GF-D8 (cell line): ENCODE measurements at regions not wholly inside any gene's neighbourhood (a gene's known extent, or its start where the extent isn't known, plus 50 kb on each side); places are given as distances from the start of the nearest gene placed in this dataset.
"Not testable (repeated sequence)": the region's sequence is repeated elsewhere in the genome, so short reads cannot be mapped to it uniquely, and the experiment has no call there.

ENCODE experiments used
- DNase-seq: peaks from one replicate; lab custom pipeline; 2025; lab: John Stamatoyannopoulos, UW

DNA sequence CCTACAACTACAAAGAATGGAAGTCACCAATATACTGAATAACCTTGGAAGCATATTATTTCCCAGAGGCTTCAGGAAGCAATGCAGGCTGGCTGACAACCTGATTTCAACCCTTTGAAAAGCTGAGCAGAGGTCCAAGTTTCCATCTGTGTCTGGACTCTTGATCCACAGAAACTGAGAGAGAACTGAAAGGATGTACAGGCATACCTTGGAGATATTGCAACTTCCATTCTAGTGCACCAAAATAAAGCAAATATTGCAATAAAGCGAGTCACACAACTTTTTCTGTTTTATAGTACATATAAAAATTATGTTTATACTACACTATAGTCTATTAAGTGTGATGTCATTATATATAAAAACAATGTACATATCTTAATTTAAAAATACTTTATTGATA is 85.3 kb downstream of the TYW3 start:
- DNase-seq: no peak

GRCh38 chr1:74818661-74819456 is 85.9 kb downstream of the TYW3 start:
- DNase-seq: no peak

DNA sequence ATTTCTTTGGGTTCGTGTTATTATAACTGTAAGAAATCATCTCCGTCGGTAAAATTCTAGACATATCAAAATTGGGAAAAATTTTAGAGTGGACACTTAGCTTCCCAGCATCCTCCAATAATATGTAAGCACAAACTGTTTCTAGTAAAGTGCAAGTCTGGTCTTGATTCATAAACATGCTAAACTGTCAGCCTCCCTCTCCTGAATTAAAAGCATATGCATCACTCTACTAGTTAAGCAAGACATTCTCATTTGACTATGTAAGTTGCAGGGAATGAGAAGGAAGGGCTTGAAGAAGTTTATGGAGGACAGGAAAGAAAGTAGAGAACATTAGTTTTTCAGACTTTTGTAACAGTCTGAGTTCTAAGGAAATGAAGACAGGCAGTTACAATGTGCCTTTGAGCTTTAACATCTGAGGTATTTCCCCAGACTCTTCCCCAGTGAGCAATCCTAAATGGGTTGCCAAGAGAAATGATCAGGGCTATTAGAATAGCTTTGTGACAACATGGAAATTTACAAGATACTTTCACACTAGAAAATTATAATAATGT is 90.0 kb downstream of the TYW3 start:
- no peak for DNase-seq

- no peak for DNase-seq
Observed at GRCh38 chr1:74824497-74825107, 91.7 kb downstream of the TYW3 start.

DNA sequence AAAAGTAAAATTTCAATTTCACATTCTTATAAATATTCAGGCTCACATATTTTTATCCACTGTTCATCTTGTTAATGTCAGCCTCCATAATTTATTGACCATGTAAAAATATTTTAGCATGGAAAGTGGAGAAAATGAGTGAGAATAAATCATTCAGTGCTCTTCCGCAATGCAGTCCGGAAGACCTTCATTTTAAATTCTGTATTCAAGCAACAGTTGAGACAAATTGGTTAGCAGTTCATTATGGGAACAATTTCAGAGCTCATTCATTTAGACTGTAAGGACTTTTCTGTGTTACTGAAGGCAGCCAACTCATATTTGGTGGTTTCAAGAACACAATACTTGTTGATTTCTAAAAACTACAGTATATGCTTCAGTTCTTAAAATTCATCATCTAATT is 97.8 kb downstream of the TYW3 start:
- no peak for DNase-seq

- DNase-seq: no peak
Observed at GRCh38 chr1:74834261-74834660, 101.3 kb downstream of the TYW3 start.

GRCh38 chr1:74835051-74835450 is 102.1 kb downstream of the TYW3 start:
- DNase-seq: no peak

- no peak for DNase-seq
Observed at GRCh38 chr1:74842726-74843125, 109.8 kb downstream of the TYW3 start.

DNA sequence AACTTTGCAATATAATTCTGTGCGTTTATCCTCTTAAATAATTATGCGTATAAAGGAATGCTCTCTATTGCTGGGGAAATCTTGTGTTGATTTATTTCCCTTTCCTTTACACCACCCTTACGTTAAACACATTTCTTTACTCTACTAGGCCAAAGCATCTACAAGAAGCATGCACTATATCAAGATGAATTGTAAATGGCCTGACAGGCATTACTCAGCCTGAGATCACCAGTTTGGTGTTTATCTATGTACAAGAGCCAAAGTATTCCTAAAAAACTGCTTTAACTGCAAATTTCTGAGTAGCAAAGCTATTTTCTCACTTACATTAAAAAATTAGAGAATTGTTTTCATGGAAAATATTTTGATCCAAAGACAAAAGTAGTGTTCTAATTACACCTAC is 114.8 kb downstream of the TYW3 start:
- DNase-seq: no peak

DNA sequence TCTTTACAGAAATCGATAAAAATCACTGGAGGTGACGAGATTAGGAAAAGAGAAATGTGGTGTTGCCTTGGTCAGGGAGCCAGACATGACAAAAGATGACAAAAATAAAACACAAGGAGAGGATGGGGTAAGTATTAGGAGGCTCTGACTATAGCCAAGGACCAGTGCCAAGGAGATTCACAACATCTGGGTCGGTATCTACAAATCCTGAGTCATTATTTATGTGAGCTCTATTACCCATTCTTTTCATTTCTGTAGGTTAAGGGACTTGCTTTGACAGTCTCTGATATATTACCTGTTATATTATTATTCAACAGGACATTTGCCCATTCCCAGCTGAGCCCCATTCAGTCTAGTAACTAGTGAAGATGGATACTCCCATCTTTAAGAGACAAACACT is 120.8 kb downstream of the TYW3 start:
- no peak for DNase-seq

DNA sequence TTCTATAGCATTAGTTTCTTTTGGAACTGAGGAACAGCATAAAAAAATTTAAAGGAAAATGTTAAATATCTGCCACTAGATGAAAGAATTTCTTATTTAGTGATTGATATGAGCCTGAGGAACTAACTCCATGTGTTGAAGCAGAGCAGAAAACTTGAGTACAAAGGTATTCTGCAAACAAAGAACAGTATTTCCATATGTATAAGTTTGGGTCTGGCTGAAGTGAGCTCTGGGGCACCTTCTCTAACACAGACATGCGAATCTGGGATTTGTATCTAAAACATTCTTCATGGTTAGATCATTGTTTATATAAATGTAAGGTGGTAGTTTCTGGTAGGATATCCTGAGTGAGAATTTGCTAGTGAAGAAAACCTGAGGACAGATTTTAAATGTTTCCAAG is 123.2 kb downstream of the TYW3 start:
- DNase-seq: no peak

- DNase-seq: no peak
Observed at GRCh38 chr1:74857676-74858075, 124.7 kb downstream of the TYW3 start.

DNA sequence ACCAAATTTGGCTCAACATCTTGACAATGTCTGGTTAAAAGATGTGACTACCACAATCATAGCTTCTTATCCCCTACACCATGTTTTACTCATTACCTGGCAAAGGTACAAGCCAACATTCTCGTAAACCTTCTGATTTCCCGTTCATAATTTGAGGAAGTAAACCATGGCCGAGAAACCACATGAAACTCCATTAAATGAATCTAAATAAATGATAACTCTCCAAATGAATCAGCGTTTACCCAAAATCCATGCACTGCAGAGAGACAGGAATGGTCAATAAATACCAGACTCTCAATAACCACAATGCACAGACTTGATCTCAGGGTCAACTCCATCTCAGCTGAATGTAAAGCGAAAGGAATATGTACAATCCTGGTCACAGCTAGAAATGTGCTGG is 125.2 kb downstream of the TYW3 start:
- DNase-seq: no peak

GRCh38 chr1:74861867-74862266 is 128.9 kb downstream of the TYW3 start:
- DNase-seq: no peak

DNA sequence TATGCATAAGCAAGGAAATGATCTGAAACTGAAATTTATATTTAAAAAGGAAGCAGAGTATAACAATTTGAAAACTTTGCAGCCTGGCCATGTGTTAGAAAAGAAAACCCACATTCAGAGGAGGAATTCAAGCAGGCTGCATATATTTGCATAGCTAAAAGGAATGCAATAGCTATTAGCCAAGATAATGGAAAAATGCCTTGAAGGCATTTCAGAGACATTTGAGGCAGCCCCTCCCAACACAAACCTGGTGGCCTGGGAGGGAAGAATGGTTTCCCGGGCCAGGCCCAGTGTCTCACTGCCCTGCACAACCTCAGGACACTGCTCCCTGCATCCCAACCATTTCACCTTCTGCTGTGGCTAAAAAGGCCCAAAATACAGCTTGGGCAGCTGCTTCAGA is 136.8 kb downstream of the TYW3 start:
- no peak for DNase-seq

GRCh38 chr1:74877366-74877765 is 144.4 kb downstream of the TYW3 start:
- not testable (repeated sequence) for DNase-seq

DNA sequence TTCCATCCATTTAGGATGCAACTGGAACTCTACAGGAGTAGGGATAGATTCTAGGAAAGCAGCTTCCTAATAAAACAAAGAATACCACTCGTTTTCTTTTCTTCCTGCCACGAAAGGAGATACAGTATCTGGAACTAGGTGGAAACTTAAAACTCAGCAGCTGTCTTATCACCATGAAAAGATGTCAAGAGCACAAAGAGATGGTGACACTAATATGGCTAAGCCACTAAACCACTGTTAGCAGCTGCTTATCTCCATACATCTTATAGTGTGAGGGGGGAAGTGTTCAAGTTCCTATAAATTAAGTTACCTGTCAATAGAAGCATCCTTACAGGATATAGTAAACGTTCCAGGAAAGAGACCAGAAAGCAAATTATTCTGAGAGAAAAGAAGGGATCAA is 162.5 kb downstream of the TYW3 start:
- DNase-seq: no peak

GRCh38 chr1:74908131-74908530 is 175.2 kb downstream of the TYW3 start:
- no peak for DNase-seq

DNA sequence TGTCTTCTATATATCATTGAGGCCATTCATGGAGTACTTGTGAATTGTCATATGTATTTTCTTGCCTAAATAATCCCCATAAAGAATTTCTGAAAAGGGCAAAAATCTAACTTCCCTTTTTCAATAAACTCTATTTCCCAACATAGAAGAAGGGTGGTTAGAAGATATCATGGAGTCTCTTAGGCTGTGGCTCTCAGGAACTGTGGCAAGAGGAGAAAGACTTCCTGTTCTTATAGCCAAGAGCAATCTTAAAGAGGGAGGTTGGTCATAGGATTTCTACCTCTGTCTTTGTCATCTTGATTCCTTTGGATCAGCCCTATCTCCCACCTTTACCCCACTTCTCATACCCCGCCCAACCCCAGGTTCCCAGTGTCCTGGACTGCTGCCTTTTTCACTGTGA is 175.8 kb downstream of the TYW3 start:
- DNase-seq: peak; percentile 63

- DNase-seq: no peak
Observed at GRCh38 chr1:74913978-74914377, 181.0 kb downstream of the TYW3 start.

GRCh38 chr1:74933500-74933899 is 200.5 kb downstream of the TYW3 start:
- DNase-seq: no peak

GRCh38 chr1:74935446-74935845 is 198.7 kb upstream of the LHX8 start:
- no peak for DNase-seq

DNA sequence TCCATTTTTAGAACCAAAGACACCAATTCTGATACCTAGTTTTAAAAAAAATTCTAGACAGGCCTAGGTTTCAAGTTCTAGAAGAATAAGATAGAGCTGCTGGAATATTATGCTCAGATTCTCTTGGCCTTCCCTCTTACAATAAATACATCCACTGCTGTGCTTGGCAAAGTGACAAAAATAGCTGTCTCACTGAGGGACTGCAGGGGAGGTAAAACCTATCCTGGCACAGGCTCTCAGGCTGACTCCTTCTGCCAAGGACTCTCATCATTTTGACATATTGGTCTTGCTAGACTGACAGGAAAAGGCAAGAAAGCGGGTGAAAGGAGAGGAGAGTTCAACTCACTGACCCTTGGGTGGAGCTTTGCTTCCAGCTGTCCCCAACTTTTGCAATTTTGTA is 197.0 kb upstream of the LHX8 start:
- DNase-seq: no peak

- no peak for DNase-seq
Observed at GRCh38 chr1:74943046-74943445, 191.1 kb upstream of the LHX8 start.
